ENCODE measurements at regions not wholly inside any gene's neighbourhood (a gene's known extent, or its start where the extent isn't known, plus 50 kb on each side); places are given as distances from the start of the nearest gene placed in this dataset.

DNA sequence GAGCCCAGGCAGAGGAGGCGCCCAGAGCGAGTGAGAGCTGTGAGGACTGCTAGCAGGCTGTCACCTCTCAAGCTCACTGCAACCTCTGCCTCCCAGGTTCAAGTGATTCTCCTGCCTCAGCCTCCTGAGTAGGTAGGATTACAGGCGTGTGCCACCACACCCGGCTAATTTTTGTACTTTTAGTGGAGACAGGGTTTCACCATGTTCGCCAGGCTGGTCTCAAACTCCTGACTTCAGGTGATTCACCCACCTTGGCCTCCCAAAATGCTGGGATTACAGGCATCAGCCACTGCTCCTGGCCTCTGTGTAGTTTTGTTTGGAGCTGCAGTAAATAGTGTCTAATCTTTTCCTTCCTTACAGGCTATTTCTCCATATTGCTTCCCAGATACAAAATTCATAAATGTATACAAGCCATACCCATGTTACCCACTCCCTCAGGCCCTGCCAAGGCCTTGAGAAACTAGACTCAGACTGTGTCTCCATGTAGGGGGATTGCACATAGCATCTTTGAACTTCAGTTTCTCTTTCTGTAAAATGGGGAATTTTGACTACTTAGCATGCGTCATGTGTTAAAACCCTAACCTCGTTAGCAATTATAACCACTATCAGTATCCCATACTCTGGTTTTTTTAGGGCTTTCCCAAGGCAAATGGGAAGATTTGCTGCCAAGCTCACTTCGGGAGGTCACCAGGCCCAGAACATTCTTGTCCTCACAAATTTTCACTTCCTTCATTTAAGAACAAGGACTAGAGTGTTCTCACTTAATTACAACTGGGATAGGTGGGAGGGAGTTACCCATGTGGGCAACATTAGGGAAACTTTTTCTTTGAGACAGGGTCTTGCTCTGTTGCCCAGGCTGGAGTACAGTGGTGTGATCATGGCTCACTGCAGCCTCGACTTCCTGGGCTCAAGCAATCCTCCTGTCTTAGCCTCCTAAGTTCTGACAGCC is 67.3 kb upstream of the DDR1 start:
- TF ChIP-seq HDAC2 (IDR thresholded peaks at IDR 0.05) (no peak), POLR2A (IDR thresholded peaks at IDR 0.05; ENCODE audit: low read length) (no peak), NFE2L2 (conservative IDR thresholded peaks at IDR 0.05; ENCODE audit: low read length) (no peak), RAD21 (conservative IDR thresholded peaks at IDR 0.05 in 1 of 2, IDR thresholded peaks at IDR 0.05 in 1 of 2) (no peak), TP53 (CRISPR knock-in tag; IDR thresholded peaks at IDR 0.05) (no peak), ATOH8 (CRISPR knock-in tag; IDR thresholded peaks at IDR 0.05; ENCODE audit: low read depth) (no peak), RFX5 (IDR thresholded peaks at IDR 0.05) (no peak), NR3C1 (IDR thresholded peaks at IDR 0.05) (no peak), USF2 (IDR thresholded peaks at IDR 0.05) (no peak), KDM5A (IDR thresholded peaks at IDR 0.05) (no peak)
- TF ChIP-seq, protein P1, sequence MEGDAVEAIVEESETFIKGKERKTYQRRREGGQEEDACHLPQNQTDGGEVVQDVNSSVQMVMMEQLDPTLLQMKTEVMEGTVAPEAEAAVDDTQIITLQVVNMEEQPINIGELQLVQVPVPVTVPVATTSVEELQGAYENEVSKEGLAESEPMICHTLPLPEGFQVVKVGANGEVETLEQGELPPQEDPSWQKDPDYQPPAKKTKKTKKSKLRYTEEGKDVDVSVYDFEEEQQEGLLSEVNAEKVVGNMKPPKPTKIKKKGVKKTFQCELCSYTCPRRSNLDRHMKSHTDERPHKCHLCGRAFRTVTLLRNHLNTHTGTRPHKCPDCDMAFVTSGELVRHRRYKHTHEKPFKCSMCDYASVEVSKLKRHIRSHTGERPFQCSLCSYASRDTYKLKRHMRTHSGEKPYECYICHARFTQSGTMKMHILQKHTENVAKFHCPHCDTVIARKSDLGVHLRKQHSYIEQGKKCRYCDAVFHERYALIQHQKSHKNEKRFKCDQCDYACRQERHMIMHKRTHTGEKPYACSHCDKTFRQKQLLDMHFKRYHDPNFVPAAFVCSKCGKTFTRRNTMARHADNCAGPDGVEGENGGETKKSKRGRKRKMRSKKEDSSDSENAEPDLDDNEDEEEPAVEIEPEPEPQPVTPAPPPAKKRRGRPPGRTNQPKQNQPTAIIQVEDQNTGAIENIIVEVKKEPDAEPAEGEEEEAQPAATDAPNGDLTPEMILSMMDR (IDR thresholded peaks at IDR 0.05), result no peak
- TF ChIP-seq, protein P2, sequence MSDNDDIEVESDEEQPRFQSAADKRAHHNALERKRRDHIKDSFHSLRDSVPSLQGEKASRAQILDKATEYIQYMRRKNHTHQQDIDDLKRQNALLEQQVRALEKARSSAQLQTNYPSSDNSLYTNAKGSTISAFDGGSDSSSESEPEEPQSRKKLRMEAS (IDR thresholded peaks at IDR 0.05), result no peak

Data from A549 (cell line).